Right lobe of liver (tissue), 4 donors: ENCODE measurements at regions not wholly inside any gene's neighbourhood (a gene's known extent, or its start where the extent isn't known, plus 50 kb on each side); places are given as distances from the start of the nearest gene placed in this dataset.

Experiments used
- CTCF ChIP-seq, 4 donors: fragments of 200-600 bp in 3 of 4; fragments of 450-650 bp in 1 of 4; IDR thresholded peaks; one replicate each; pipeline versions ENCODE4 v1.5.1 to v1.8.0; 2016 to 2022; ENCODE audit warnings: antibody characterized with exemption in 4 of 4, mild to moderate bottlenecking in 2 of 4
- POLR2A ChIP-seq: fragments of 450-650 bp; IDR thresholded peaks from one replicate; pipeline ENCODE4 v1.6.1; 2017; ENCODE audit warnings: antibody characterized with exemption, mild to moderate bottlenecking
- donor health status: DM: no; HTN: no; CAD: no.
- donor health status: DM: no; HTN: no; CAD: no.
- donor health status: DM: no; HTN: yes; CAD: no.

GRCh38 chr11:33643167-33643824 is 57.3 kb downstream of the C11orf91 start:
- no peak for TF ChIP-seq CTCF (IDR thresholded peaks at IDR 0.05)
- no peak for TF ChIP-seq POLR2A
